ENCODE measurements at regions not wholly inside any gene's neighbourhood (a gene's known extent, or its start where the extent isn't known, plus 50 kb on each side); places are given as distances from the start of the nearest gene placed in this dataset.

GRCh38 chr3:23644099-23644498, 161.7 kb upstream of the UBE2E1 start:
- Mint-ChIP-seq H3K4me1 (ENCODE audit: unreplicated experiment) (peaks cover 38% of the 10 kb centered on the region), H3K27me3 (no peaks in the 10 kb centered on the region), H3K4me3 (no peak overlapping the region), H3K27ac (no peak overlapping the region), H3K9me3 (peaks cover 12% of the 10 kb centered on the region), H3K36me3 (no peaks in the 10 kb centered on the region)
- TF ChIP-seq CTCF (conservative IDR thresholded peaks at IDR 0.05) = no peak
- DNase-seq (ENCODE audit: extremely low spot score, unreplicated experiment) = no peak

- DNase-seq (ENCODE audit: extremely low spot score, unreplicated experiment) = no peak
- Mint-ChIP-seq H3K4me1 (ENCODE audit: unreplicated experiment) (peaks cover 44% of the 10 kb centered on the region), H3K27me3 (no peaks in the 10 kb centered on the region), H3K27ac (no peak overlapping the region), H3K4me3 (no peak overlapping the region), H3K36me3 (no peaks in the 10 kb centered on the region), H3K9me3 (peaks cover 12% of the 10 kb centered on the region)
- TF ChIP-seq CTCF (conservative IDR thresholded peaks at IDR 0.05) = no peak
Observed at GRCh38 chr3:23644676-23645075, 161.1 kb upstream of the UBE2E1 start.

- DNase-seq (ENCODE audit: extremely low spot score, unreplicated experiment) = no peak
- Mint-ChIP-seq H3K27ac (no peak overlapping the region), H3K4me3 (peak overlapping the region; percentile 9), H3K36me3 (no peaks in the 10 kb centered on the region), H3K27me3 (no peaks in the 10 kb centered on the region), H3K9me3 (peaks cover 12% of the 10 kb centered on the region), H3K4me1 (ENCODE audit: unreplicated experiment) (peaks cover 46% of the 10 kb centered on the region)
- no peak for TF ChIP-seq CTCF (conservative IDR thresholded peaks at IDR 0.05)
Observed at GRCh38 chr3:23645533-23646183, 160.1 kb upstream of the UBE2E1 start.

GRCh38 chr3:23646184-23646920, 159.4 kb upstream of the UBE2E1 start:
- Mint-ChIP-seq H3K36me3 (no peaks in the 10 kb centered on the region), H3K9me3 (peaks cover 12% of the 10 kb centered on the region)

GRCh38 chr3:23647706-23648258, 158.0 kb upstream of the UBE2E1 start:
- H3K36me3 Mint-ChIP-seq = no peaks in the 10 kb centered on the region
- DNase-seq (ENCODE audit: extremely low spot score, unreplicated experiment) = no peak
- H3K27me3 Mint-ChIP-seq = no peaks in the 10 kb centered on the region
- no peak overlapping the region for H3K27ac Mint-ChIP-seq
- H3K4me1 Mint-ChIP-seq (ENCODE audit: unreplicated experiment) = peaks cover 47% of the 10 kb centered on the region
- no peak for TF ChIP-seq CTCF (conservative IDR thresholded peaks at IDR 0.05)
- H3K4me3 Mint-ChIP-seq = no peak overlapping the region
- H3K9me3 Mint-ChIP-seq = peaks cover 10% of the 10 kb centered on the region

More at GRCh38 chr3:23646184-23646920, 159.4 kb upstream of the UBE2E1 start:
- Mint-ChIP-seq H3K4me1 (ENCODE audit: unreplicated experiment) (peaks cover 47% of the 10 kb centered on the region), H3K4me3 (peak overlapping the region; percentile 27), H3K27me3 (no peaks in the 10 kb centered on the region), H3K27ac (peak overlapping the region; percentile 50)
- DNase-seq (ENCODE audit: extremely low spot score, unreplicated experiment) = no peak
- no peak for TF ChIP-seq CTCF (conservative IDR thresholded peaks at IDR 0.05)

Data from type B pancreatic cell (in vitro differentiated cells).